HL-60 (cell line): ENCODE measurements at regions not wholly inside any gene's neighbourhood (a gene's known extent, or its start where the extent isn't known, plus 50 kb on each side); places are given as distances from the start of the nearest gene placed in this dataset.

ENCODE experiments used
- CTCF ChIP-seq: IDR thresholded peaks from one replicate; pipeline ENCODE4 v1.5.1; 2011; ENCODE audit warnings: low read length, control low read depth, inconsistent platforms; ENCODE audit not compliant: insufficient read depth
- GABPA ChIP-seq: IDR thresholded peaks from 2 replicates; pipeline ENCODE4 v1.6.1; 2012; ENCODE audit warnings: low read depth
- REST ChIP-seq: IDR thresholded peaks from 2 replicates; pipeline ENCODE4 v1.6.1; 2012; ENCODE audit warnings: low read depth; ENCODE audit not compliant: insufficient replicate concordance
- SPI1 ChIP-seq: IDR thresholded peaks from 2 replicates; pipeline ENCODE4 v1.6.1; 2012; ENCODE audit warnings: low read depth, mild to moderate bottlenecking, borderline replicate concordance

DNA sequence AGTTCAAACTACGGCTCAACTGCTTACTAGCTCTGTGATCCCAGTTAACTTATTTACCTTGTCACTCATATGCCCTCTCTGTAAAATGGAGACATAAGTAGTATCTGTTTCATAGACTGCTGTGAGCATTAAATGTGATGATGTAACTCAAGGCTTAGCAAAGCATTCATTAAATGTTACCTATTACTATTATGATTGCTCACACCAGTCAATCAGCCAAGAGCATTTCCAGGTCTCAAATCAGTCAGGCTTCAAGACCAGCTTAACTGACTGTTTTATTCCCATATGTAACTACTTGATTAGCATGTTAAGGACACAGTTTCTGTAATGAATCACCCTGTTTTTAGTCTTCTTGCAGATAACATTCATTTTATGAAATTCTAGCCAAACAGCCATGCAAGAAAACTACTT is 413.3 kb downstream of the MLLT3 start:
- TF ChIP-seq CTCF (no peak), REST (no peak), SPI1 (no peak), GABPA (no peak)
